DND-41 (cell line): ENCODE measurements at regions not wholly inside any gene's neighbourhood (a gene's known extent, or its start where the extent isn't known, plus 50 kb on each side); places are given as distances from the start of the nearest gene placed in this dataset.

Source experiments
- CTCF ChIP-seq: IDR thresholded peaks from 2 replicates; pipeline ENCODE4 v1.5.1; 2012; ENCODE audit warnings: borderline replicate concordance, low read length, moderate library complexity, mild to moderate bottlenecking; ENCODE audit not compliant: poor library complexity, severe bottlenecking; ENCODE audit errors: extremely low read depth
- EZH2 ChIP-seq: IDR thresholded peaks from 3 replicates; pipeline ENCODE4 v1.6.1; 2012; ENCODE audit warnings: borderline replicate concordance, low read depth, mild to moderate bottlenecking, moderate library complexity, low read length, inconsistent platforms; ENCODE audit not compliant: severe bottlenecking

DNA sequence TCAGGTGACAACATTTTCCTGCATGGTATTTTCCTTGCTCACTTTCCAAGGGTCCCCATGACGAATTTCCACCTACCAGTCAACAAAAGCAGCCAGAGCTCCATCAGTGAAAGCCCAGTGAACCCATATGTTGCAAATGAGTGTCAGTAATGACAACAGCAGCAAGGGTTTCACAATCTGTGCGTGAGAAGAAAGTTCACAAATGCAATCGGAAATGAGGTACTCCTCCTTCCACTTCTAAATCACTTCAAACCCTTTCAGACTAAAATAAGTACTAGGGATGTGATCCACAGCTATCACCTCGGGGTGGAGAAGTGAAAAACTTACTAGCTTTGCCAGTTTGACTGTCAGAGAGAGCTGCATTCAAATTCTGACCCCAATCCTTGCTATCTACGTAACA is 55.6 kb upstream of the BET1 start:
- TF ChIP-seq CTCF (no peak), EZH2 (no peak)
